Peyer's patch (tissue), 4 donors: ENCODE measurements at regions not wholly inside any gene's neighbourhood (a gene's known extent, or its start where the extent isn't known, plus 50 kb on each side); places are given as distances from the start of the nearest gene placed in this dataset.
"Not testable (repeated sequence)": the region's sequence is repeated elsewhere in the genome, so short reads cannot be mapped to it uniquely, and the experiment has no call there.

Source experiments
- DNase-seq, 3 donors: peaks; one replicate each; pipeline ENCODE4 v3.0.0-alpha.2; 2017 to 2019
- H3K27ac ChIP-seq, 4 donors: fragments of 200-600 bp; sonication (generic); one replicate each; pipeline ENCODE4 v1.5.1; 2016 to 2019
- H3K27me3 ChIP-seq, 2 donors: fragments of 200-600 bp; sonication (generic); one replicate each; pipeline ENCODE4 v1.5.1; 2019
- H3K36me3 ChIP-seq, 3 donors: fragments of 200-600 bp; sonication (generic); one replicate each; pipeline ENCODE4 v1.5.1; 2016 to 2019
- H3K4me1 ChIP-seq, 4 donors: fragments of 200-600 bp; sonication (generic); one replicate each; pipeline ENCODE4 v1.5.1; 2016 to 2019
- H3K4me3 ChIP-seq, 4 donors: fragments of 200-600 bp; sonication (generic); 1 replicate in 3 of 4; 2 replicates in 1 of 4; pipeline ENCODE4 v1.5.1; 2016 to 2019; ENCODE audit warnings: mild to moderate bottlenecking in 1 of 4
- H3K9me3 ChIP-seq, 4 donors: fragments of 200-600 bp; sonication (generic); one replicate each; pipeline ENCODE4 v1.5.1; 2016 to 2019; ENCODE audit warnings: mild to moderate bottlenecking in 1 of 4
- CTCF ChIP-seq, 6 experiments: fragments of 450-650 bp in 4 of 6; fragments of 200-600 bp in 2 of 6; sonication (generic) in 1 of 6; IDR thresholded peaks; one replicate each; pipeline ENCODE4 v1.5.1; 2017 to 2019; ENCODE audit warnings: antibody characterized with exemption in 6 of 6, mild to moderate bottlenecking in 3 of 6, moderate library complexity in 1 of 6
- POLR2A ChIP-seq, 2 donors: fragments of 450-650 bp; IDR thresholded peaks; one replicate each; pipeline ENCODE4 v1.5.1; 2017; ENCODE audit warnings: antibody characterized with exemption in 2 of 2, mild to moderate bottlenecking in 2 of 2, moderate library complexity in 2 of 2

- Histone ChIP-seq H3K36me3 (no peaks in the 10 kb centered on the region), H3K4me3 (no peak overlapping the region), H3K27ac (no peak overlapping the region), H3K4me1 (no peaks in the 10 kb centered on the region), H3K27me3 (no peaks in the 10 kb centered on the region), H3K9me3 (no peaks in the 10 kb centered on the region)
- no peak for DNase-seq
- TF ChIP-seq CTCF (IDR thresholded peaks at IDR 0.05) (no peak), POLR2A (IDR thresholded peaks at IDR 0.05) (no peak)
These were observed 131.0 kb upstream of the OLIG3 start for GRCh38 chr6:137625100-137625661.

GRCh38 chr6:137625808-137626207, 131.6 kb upstream of the OLIG3 start:
- Histone ChIP-seq H3K27ac (no peak overlapping the region), H3K4me3 (no peak overlapping the region), H3K36me3 (no peaks in the 10 kb centered on the region), H3K9me3 (no peaks in the 10 kb centered on the region), H3K27me3 (no peaks in the 10 kb centered on the region), H3K4me1 (no peaks in the 10 kb centered on the region)
- TF ChIP-seq POLR2A (IDR thresholded peaks at IDR 0.05) (no peak), CTCF (IDR thresholded peaks at IDR 0.05) (no peak)
- no peak for DNase-seq

GRCh38 chr6:137630666-137631065, 136.5 kb upstream of the OLIG3 start:
- Histone ChIP-seq H3K27me3 (no peaks in the 10 kb centered on the region), H3K27ac (no peak overlapping the region)
- TF ChIP-seq CTCF (IDR thresholded peaks at IDR 0.05): no peak
- TF ChIP-seq POLR2A (IDR thresholded peaks at IDR 0.05): no peak

GRCh38 chr6:137631323-137631722, 137.1 kb upstream of the OLIG3 start:
- no peaks in the 10 kb centered on the region for H3K4me1 ChIP-seq
- no peak for TF ChIP-seq POLR2A (IDR thresholded peaks at IDR 0.05)
- TF ChIP-seq CTCF (IDR thresholded peaks at IDR 0.05): no peak
- no peak for DNase-seq
- no peak overlapping the region for H3K27ac ChIP-seq
- H3K9me3 ChIP-seq: no peaks in the 10 kb centered on the region
- no peak overlapping the region for H3K4me3 ChIP-seq
- no peaks in the 10 kb centered on the region for H3K27me3 ChIP-seq
- no peaks in the 10 kb centered on the region for H3K36me3 ChIP-seq

More at GRCh38 chr6:137630666-137631065, 136.5 kb upstream of the OLIG3 start:
- Histone ChIP-seq H3K9me3 (no peaks in the 10 kb centered on the region), H3K4me1 (no peaks in the 10 kb centered on the region), H3K4me3 (no peak overlapping the region), H3K36me3 (no peaks in the 10 kb centered on the region)
- no peak for DNase-seq

- H3K27me3 ChIP-seq, H3K36me3 ChIP-seq, H3K4me1 ChIP-seq, DNase-seq, H3K27ac ChIP-seq, H3K9me3 ChIP-seq, H3K4me3 ChIP-seq: not testable (repeated sequence)
These were observed 140.0 kb upstream of the OLIG3 start for GRCh38 chr6:137634177-137634576.

- Histone ChIP-seq H3K27me3 (no peaks in the 10 kb centered on the region), H3K4me3 (no peak overlapping the region), H3K36me3 (no peaks in the 10 kb centered on the region), H3K27ac (no peak overlapping the region), H3K4me1 (no peaks in the 10 kb centered on the region), H3K9me3 (no peaks in the 10 kb centered on the region)
- no peak for DNase-seq
- no peak for TF ChIP-seq CTCF (IDR thresholded peaks at IDR 0.05)
- no peak for TF ChIP-seq POLR2A (IDR thresholded peaks at IDR 0.05)
These were observed 142.9 kb upstream of the OLIG3 start for GRCh38 chr6:137637121-137637520.
